Endothelial cell of umbilical vein (primary cell): ENCODE measurements at regions not wholly inside any gene's neighbourhood (a gene's known extent, or its start where the extent isn't known, plus 50 kb on each side); places are given as distances from the start of the nearest gene placed in this dataset.

ENCODE experiments used
- BruUV-seq: library from RNA; stranded (reverse); fragments of 400-500 nt; replicated peaks from 2 replicates; lab custom pipeline; 2021; lab: Mats Ljungman, UMichigan
- CTCF ChIA-PET: fragments of 300-600, 350-600 bp; sonication (Branson Sonifier 250); formaldehyde crosslinking; loops from one replicate; lab custom pipeline; 2021; ENCODE audit warnings: antibody characterized with exemption, inconsistent platforms; lab: Charles Lee
- POLR2A ChIA-PET: fragments of 300-600, 350-600 bp; sonication (Branson Sonifier 250); formaldehyde crosslinking; loops from one replicate; lab custom pipeline; 2021; ENCODE audit warnings: antibody characterized with exemption, inconsistent platforms; lab: Charles Lee
- DNase-seq: peaks from one replicate; pipeline ENCODE4 v3.0.0-alpha.2; 2011; ENCODE audit warnings: low read depth, low spot score
- FAIRE-seq: peaks from 2 replicates; lab custom pipeline; 2011; peaks lifted over from hg19 to GRCh38; lab: Jason Lieb, UNC
- H2AFZ ChIP-seq: 2 replicates; pipeline ENCODE4 v1.6.0; 2012; ENCODE audit warnings: low read depth, low read length, control low read depth, inconsistent platforms
- H3K27ac ChIP-seq: 2 replicates; pipeline ENCODE4 v1.5.1; 2011; ENCODE audit warnings: low read depth, mild to moderate bottlenecking, control low read depth, low read length, moderate library complexity; ENCODE audit not compliant: insufficient read depth
- H3K27me3 ChIP-seq, 2 experiments: 2 replicates each; pipeline versions ENCODE4 v1.6.0 to v1.6.1; 2011; ENCODE audit warnings: low read length in 2 of 2, mixed read lengths in 1 of 2; ENCODE audit not compliant: control insufficient read depth in 2 of 2, insufficient read depth in 2 of 2
- H3K36me3 ChIP-seq, 2 experiments: 2 replicates in 1 of 2; 3 replicates in 1 of 2; pipeline ENCODE4 v1.5.1; 2011; ENCODE audit warnings: low read length in 2 of 2, mild to moderate bottlenecking in 1 of 2, moderate library complexity in 1 of 2; ENCODE audit not compliant: control insufficient read depth in 2 of 2, insufficient read depth in 2 of 2; ENCODE audit errors: extremely low read depth in 1 of 2
- H3K4me1 ChIP-seq: 3 replicates; pipeline ENCODE4 v1.5.1; 2011; ENCODE audit warnings: mild to moderate bottlenecking, low read length; ENCODE audit not compliant: control insufficient read depth, insufficient read depth; ENCODE audit errors: extremely low read depth
- H3K4me2 ChIP-seq: 2 replicates; pipeline ENCODE4 v1.6.1; 2011; ENCODE audit warnings: low read length, control low read depth, mixed read lengths; ENCODE audit not compliant: insufficient read depth
- H3K4me3 ChIP-seq, 3 experiments: fragments of 200-600 bp in 1 of 3; sonication (generic), shearing (Covaris generic) in 1 of 3; replicated peaks in 1 of 3; 2 replicates each; pipeline ENCODE4 v1.5.1; 2011 to 2016; ENCODE audit warnings: control low read depth in 3 of 3, low read length in 3 of 3, mild to moderate bottlenecking in 2 of 3, inconsistent platforms in 1 of 3, low read depth in 1 of 3, moderate library complexity in 1 of 3; ENCODE audit not compliant: insufficient read depth in 1 of 3
- H3K79me2 ChIP-seq: 2 replicates; pipeline ENCODE4 v1.6.0; 2012; ENCODE audit warnings: low read length, inconsistent platforms; ENCODE audit not compliant: control insufficient read depth, insufficient read depth
- H3K9ac ChIP-seq: replicated peaks from 2 replicates; pipeline ENCODE3; 2011; ENCODE audit warnings: low read length, control low read depth; ENCODE audit not compliant: insufficient read depth; ENCODE audit errors: extremely low read depth
- H3K9me1 ChIP-seq: replicated peaks from 3 replicates; pipeline ENCODE4 v1.6.0; 2011; ENCODE audit warnings: mild to moderate bottlenecking, low read length; ENCODE audit not compliant: control insufficient read depth, insufficient read depth; ENCODE audit errors: extremely low read depth
- H3K9me3 ChIP-seq: replicated peaks from 2 replicates; pipeline ENCODE4 v1.5.1; 2012; ENCODE audit warnings: low read length, inconsistent platforms; ENCODE audit not compliant: control insufficient read depth, insufficient read depth
- H4K20me1 ChIP-seq: replicated peaks from 2 replicates; pipeline ENCODE3; 2011; ENCODE audit warnings: mild to moderate bottlenecking, low read length; ENCODE audit not compliant: control insufficient read depth, insufficient read depth; ENCODE audit errors: extremely low read depth
- FOS ChIP-seq: IDR thresholded peaks from 2 replicates; pipeline ENCODE4 v1.6.1; 2011; ENCODE audit warnings: mild to moderate bottlenecking, low read length, moderate library complexity, borderline replicate concordance; ENCODE audit not compliant: insufficient read depth
- GATA2 ChIP-seq: IDR thresholded peaks from 2 replicates; pipeline ENCODE4 v1.7.0; 2011; ENCODE audit warnings: low read depth, mild to moderate bottlenecking, moderate library complexity, mixed read lengths, low read length; ENCODE audit not compliant: insufficient read length, insufficient read depth
- MAX ChIP-seq: IDR thresholded peaks from 2 replicates; pipeline ENCODE4 v1.6.1; 2011; ENCODE audit not compliant: insufficient read depth, insufficient read length
- MYC ChIP-seq: IDR thresholded peaks from one replicate; pipeline ENCODE4 v1.6.1; 2011; ENCODE audit warnings: mild to moderate bottlenecking, low read depth, low read length
- POLR2A ChIP-seq: IDR thresholded peaks from 2 replicates; pipeline ENCODE4 v1.6.1; 2012; ENCODE audit warnings: low read depth, mild to moderate bottlenecking, control low read depth, low read length
- dilution Hi-C: fragments of 300-500 bp; cut with MboI; formaldehyde crosslinking; loops from one replicate; pipeline ENCODE4 v1.15.0; 2019; ENCODE audit warnings: low sequenced_read_pairs; ENCODE audit not compliant: extremely low pct_ligation_motif_present
- intact Hi-C: fragments of 100-400 bp; cut with micrococcal nuclease; formaldehyde crosslinking; loops from one replicate; pipeline ENCODE4 v1.10.0; 2022
- TF ChIP-seq, protein P1 (sequence below), 2 donors: IDR thresholded peaks; 1 replicate in 1 of 2; 2 replicates in 1 of 2; pipeline ENCODE4 v1.5.1; 2011; ENCODE audit warnings: low read length in 2 of 2, mild to moderate bottlenecking in 2 of 2, moderate library complexity in 2 of 2, control low read depth in 1 of 2, inconsistent platforms in 1 of 2, low read depth in 1 of 2; ENCODE audit not compliant: insufficient read depth in 1 of 2; ENCODE audit errors: extremely low read depth in 1 of 2

DNA sequence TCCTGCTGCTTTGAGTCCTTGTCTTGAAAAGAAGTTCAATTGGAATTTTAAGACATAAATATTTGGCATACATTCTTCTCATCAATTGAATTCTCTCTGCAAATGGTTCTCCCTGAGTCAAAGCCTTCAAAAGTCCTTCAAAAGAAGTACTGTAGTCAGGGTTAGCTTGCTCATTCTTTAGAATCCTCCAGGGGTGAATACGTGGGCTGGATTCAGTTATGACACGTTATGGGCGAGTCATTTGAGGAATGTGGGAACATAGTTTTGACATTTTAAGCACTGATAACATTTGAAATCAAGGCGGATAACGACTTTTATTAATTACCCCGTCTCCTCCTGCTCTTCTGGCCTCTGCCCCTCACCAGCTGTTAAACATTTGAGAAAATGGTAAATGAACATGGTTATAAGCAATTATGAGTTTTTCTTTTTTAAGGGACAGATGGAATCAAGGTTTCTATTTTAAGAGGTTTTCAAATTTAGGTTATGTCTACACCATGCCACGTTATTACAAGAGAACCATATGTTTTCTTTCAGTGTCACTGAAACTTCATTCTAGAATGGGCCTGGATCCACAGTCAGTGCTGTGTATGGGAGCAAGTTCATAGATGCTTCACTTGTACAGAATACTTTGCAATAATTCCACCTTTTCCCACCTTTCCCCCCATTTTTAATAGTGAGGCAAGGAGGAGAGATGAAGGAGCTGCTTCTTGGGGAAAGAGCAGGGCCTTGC lies 273.1 kb downstream of the TSN start:
- CTCF ChIA-PET: no interaction called here
- dilution Hi-C loops: no loop called here

GRCh38 chr2:122029456-122029855 lies 274.0 kb downstream of the TSN start:
- no peaks in the 10 kb centered on the region for H3K4me1 ChIP-seq
- no peaks in the 10 kb centered on the region for H3K9me1 ChIP-seq
- ChIA-PET POLR2A (no interaction called here), CTCF (no interaction called here)
- H3K9ac ChIP-seq: no peak overlapping the region
- dilution Hi-C loops: no loop called here
- no peaks in the 10 kb centered on the region for H3K27me3 ChIP-seq
- H4K20me1 ChIP-seq: no peaks in the 10 kb centered on the region
- no peak overlapping the region for H3K4me3 ChIP-seq
- no peak for DNase-seq
- no peaks in the 10 kb centered on the region for H3K9me3 ChIP-seq
- no peak overlapping the region for H3K27ac ChIP-seq
- FAIRE-seq: no peak
- H3K79me2 ChIP-seq: no peaks in the 10 kb centered on the region
- no peak overlapping the region for H2AFZ ChIP-seq
- intact Hi-C loops: no loop called here
- no peak for TF ChIP-seq POLR2A
- TF ChIP-seq GATA2: no peak
- no peak for TF ChIP-seq FOS
- no peak for TF ChIP-seq MAX
- BruUV-seq: no TSS peak
- no peaks in the 10 kb centered on the region for H3K36me3 ChIP-seq
- no peak overlapping the region for H3K4me2 ChIP-seq

More for the DNA sequence above, 273.1 kb downstream of the TSN start:
- no peaks in the 10 kb centered on the region for H3K4me1 ChIP-seq
- H2AFZ ChIP-seq: no peak overlapping the region
- POLR2A ChIA-PET: no interaction called here
- intact Hi-C loops: no loop called here
- no peak overlapping the region for H3K4me2 ChIP-seq
- no peak overlapping the region for H3K9ac ChIP-seq
- no peaks in the 10 kb centered on the region for H4K20me1 ChIP-seq
- H3K4me3 ChIP-seq: no peak overlapping the region
- H3K27ac ChIP-seq: no peak overlapping the region
- TF ChIP-seq, protein P1, sequence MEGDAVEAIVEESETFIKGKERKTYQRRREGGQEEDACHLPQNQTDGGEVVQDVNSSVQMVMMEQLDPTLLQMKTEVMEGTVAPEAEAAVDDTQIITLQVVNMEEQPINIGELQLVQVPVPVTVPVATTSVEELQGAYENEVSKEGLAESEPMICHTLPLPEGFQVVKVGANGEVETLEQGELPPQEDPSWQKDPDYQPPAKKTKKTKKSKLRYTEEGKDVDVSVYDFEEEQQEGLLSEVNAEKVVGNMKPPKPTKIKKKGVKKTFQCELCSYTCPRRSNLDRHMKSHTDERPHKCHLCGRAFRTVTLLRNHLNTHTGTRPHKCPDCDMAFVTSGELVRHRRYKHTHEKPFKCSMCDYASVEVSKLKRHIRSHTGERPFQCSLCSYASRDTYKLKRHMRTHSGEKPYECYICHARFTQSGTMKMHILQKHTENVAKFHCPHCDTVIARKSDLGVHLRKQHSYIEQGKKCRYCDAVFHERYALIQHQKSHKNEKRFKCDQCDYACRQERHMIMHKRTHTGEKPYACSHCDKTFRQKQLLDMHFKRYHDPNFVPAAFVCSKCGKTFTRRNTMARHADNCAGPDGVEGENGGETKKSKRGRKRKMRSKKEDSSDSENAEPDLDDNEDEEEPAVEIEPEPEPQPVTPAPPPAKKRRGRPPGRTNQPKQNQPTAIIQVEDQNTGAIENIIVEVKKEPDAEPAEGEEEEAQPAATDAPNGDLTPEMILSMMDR (IDR thresholded peaks at IDR 0.05; ENCODE audit: extremely low read depth in 1 of 2, insufficient read depth in 1 of 2, low read depth in 1 of 2, low read length in 2 of 2): no peak
- TF ChIP-seq POLR2A (no peak), MYC (no peak), FOS (no peak)
- no TSS peak for BruUV-seq
- no peak for FAIRE-seq
- H3K36me3 ChIP-seq: no peaks in the 10 kb centered on the region
- H3K9me3 ChIP-seq: no peaks in the 10 kb centered on the region
- no peaks in the 10 kb centered on the region for H3K27me3 ChIP-seq
- no peak for DNase-seq
- no peaks in the 10 kb centered on the region for H3K79me2 ChIP-seq
- no peaks in the 10 kb centered on the region for H3K9me1 ChIP-seq
